CD4-positive, alpha-beta T cell (primary cell): ENCODE measurements at regions not wholly inside any gene's neighbourhood (a gene's known extent, or its start where the extent isn't known, plus 50 kb on each side); places are given as distances from the start of the nearest gene placed in this dataset.

Experiments
- ATAC-seq: fragments of 200-7000 bp; cut with Tn5 transposase; one replicate; pipeline ENCODE4 v1.10.0; 2022; ENCODE audit warnings: mild to moderate bottlenecking; ENCODE audit not compliant: poor library complexity
- CTCF ChIA-PET: fragments of 350-600 bp; sonication (Branson Sonifier 250); formaldehyde crosslinking; loops from one replicate; lab custom pipeline; 2021; ENCODE audit warnings: antibody characterized with exemption, inconsistent platforms; lab: Charles Lee
- POLR2A ChIA-PET: fragments of 350-600 bp; sonication (Branson Sonifier 250); formaldehyde crosslinking; loops from one replicate; lab custom pipeline; 2021; ENCODE audit warnings: antibody characterized with exemption, inconsistent platforms; lab: Charles Lee
- DNase-seq, 14 experiments: peaks; one replicate each; pipeline ENCODE4 v3.0.0-alpha.2; 2013 to 2020; ENCODE audit warnings: mixed read lengths in 2 of 14
- H3K27ac ChIP-seq, 2 donors: one replicate each; pipeline versions ENCODE4 v1.5.1 to v1.7.0; 2013; ENCODE audit warnings: low read length in 2 of 2, low read depth in 1 of 2, mild to moderate bottlenecking in 1 of 2
- H3K27me3 ChIP-seq, 2 experiments: 1 replicate in 1 of 2; 2 replicates in 1 of 2; pipeline versions ENCODE4 v1.6.1 to v1.7.0; 2013; ENCODE audit warnings: low read length in 2 of 2, control low read depth in 1 of 2, mild to moderate bottlenecking in 1 of 2, moderate library complexity in 1 of 2; ENCODE audit not compliant: insufficient read depth in 2 of 2, control insufficient read depth in 1 of 2
- H3K36me3 ChIP-seq: one replicate; pipeline ENCODE4 v1.6.1; 2013; ENCODE audit warnings: low read length, control low read depth; ENCODE audit not compliant: insufficient read depth
- H3K4me1 ChIP-seq: one replicate; pipeline ENCODE4 v1.6.1; 2013; ENCODE audit warnings: low read length, control low read depth; ENCODE audit not compliant: insufficient read depth
- H3K4me3 ChIP-seq: one replicate; pipeline ENCODE4 v1.5.1; 2013; ENCODE audit warnings: mild to moderate bottlenecking, low read length, moderate library complexity
- H3K9me3 ChIP-seq, 2 experiments: 1 replicate in 1 of 2; 2 replicates in 1 of 2; pipeline versions ENCODE4 v1.6.1 to v1.7.0; 2013; ENCODE audit warnings: low read length in 2 of 2, mild to moderate bottlenecking in 2 of 2, control low read depth in 1 of 2, moderate library complexity in 1 of 2; ENCODE audit not compliant: control insufficient read depth in 1 of 2, insufficient read depth in 1 of 2
- H3K27ac Mint-ChIP-seq: one replicate; pipeline ENCODE4 v1.8.0; 2020; ENCODE audit warnings: mixed read lengths
- H3K27me3 Mint-ChIP-seq: one replicate; pipeline ENCODE4 v1.8.0; 2021; ENCODE audit warnings: mixed read lengths
- H3K36me3 Mint-ChIP-seq: one replicate; pipeline ENCODE4 v1.8.0; 2021; ENCODE audit warnings: low read depth, mixed read lengths
- H3K4me1 Mint-ChIP-seq: one replicate; pipeline ENCODE4 v1.8.0; 2021; ENCODE audit warnings: low read depth, mixed read lengths
- H3K4me3 Mint-ChIP-seq: one replicate; pipeline ENCODE4 v1.8.0; 2020; ENCODE audit warnings: mild to moderate bottlenecking, mixed read lengths
- H3K9me3 Mint-ChIP-seq: one replicate; pipeline ENCODE4 v1.8.0; 2020; ENCODE audit warnings: mixed read lengths
- intact Hi-C, 2 experiments: fragments of 100-400 bp; cut with DNase I in 1 of 2; cut with micrococcal nuclease in 1 of 2; formaldehyde crosslinking; loops; one replicate each; pipeline versions ENCODE4 v1.15.1 to v1.9.0; 2023 to 2025; cut with DNase I, micrococcal nuclease
- TF ChIP-seq, protein P1 (sequence below): fragments of 200-600 bp; IDR thresholded peaks from one replicate; pipeline ENCODE4 v1.8.0; 2022; ENCODE audit warnings: antibody characterized with exemption, mild to moderate bottlenecking

DNA sequence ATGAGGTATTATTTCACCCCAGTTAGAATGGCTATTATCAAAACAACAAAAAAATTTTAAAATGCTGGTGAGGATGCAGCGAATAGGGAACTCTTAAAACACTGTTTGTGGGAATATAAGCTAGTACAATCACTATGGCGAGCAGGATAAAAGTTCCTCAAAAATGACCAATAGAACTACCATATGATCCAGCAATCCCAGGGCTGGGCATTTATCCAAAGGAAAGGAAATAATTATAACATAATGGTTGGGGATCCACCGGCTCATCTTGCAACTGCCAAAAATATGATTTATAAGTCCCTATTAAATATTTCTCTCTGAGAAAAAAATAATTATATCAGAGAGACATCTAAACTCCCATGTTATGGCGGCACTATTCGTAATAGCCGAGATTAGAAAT is 127.6 kb upstream of the MME start:
- ATAC-seq (no peak), DNase-seq (no peak)
- no peak overlapping the region for H3K27ac ChIP-seq
- no peaks in the 10 kb centered on the region for H3K4me1 Mint-ChIP-seq
- H3K36me3 Mint-ChIP-seq: no peaks in the 10 kb centered on the region
- POLR2A ChIA-PET: no interaction called here
- intact Hi-C loops: loop anchor here in 1 of 2 experiments (5.0 kb wide), 1 partner anchor 370 kb away; no protein-coding TSS in a partner anchor
- H3K27ac Mint-ChIP-seq: no peak overlapping the region
- H3K27me3 Mint-ChIP-seq: no peaks in the 10 kb centered on the region
- H3K9me3 Mint-ChIP-seq: peaks cover 2% of the 10 kb centered on the region
- H3K4me3 Mint-ChIP-seq: no peak overlapping the region
- TF ChIP-seq, protein P1, sequence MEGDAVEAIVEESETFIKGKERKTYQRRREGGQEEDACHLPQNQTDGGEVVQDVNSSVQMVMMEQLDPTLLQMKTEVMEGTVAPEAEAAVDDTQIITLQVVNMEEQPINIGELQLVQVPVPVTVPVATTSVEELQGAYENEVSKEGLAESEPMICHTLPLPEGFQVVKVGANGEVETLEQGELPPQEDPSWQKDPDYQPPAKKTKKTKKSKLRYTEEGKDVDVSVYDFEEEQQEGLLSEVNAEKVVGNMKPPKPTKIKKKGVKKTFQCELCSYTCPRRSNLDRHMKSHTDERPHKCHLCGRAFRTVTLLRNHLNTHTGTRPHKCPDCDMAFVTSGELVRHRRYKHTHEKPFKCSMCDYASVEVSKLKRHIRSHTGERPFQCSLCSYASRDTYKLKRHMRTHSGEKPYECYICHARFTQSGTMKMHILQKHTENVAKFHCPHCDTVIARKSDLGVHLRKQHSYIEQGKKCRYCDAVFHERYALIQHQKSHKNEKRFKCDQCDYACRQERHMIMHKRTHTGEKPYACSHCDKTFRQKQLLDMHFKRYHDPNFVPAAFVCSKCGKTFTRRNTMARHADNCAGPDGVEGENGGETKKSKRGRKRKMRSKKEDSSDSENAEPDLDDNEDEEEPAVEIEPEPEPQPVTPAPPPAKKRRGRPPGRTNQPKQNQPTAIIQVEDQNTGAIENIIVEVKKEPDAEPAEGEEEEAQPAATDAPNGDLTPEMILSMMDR: no peak
- H3K4me3 ChIP-seq: no peak overlapping the region
- no peaks in the 10 kb centered on the region for H3K27me3 ChIP-seq
- no peaks in the 10 kb centered on the region for H3K36me3 ChIP-seq
- CTCF ChIA-PET: no interaction called here
- H3K9me3 ChIP-seq: no peaks in the 10 kb centered on the region
- H3K4me1 ChIP-seq: no peaks in the 10 kb centered on the region

DNA sequence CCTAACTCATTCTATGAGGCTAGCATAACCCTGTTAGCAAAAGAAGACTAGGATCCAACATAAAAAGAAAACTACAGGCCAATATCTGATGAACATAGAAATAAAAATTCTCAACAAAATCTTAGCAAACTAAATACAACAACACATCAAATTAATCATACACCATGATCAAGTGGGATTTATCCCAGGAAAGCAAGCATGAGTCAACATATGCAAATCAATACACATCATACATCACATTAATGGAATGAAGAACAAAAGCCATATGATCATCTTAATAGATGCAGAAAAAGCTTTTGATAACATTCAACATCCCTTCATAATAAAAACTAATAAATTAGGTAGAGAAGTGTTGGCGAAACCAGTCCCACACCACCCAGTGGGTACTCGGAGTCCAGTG is 136.1 kb upstream of the MME start:
- CTCF ChIA-PET: no interaction called here
- H3K27me3 Mint-ChIP-seq: no peaks in the 10 kb centered on the region
- no peak for ATAC-seq
- TF ChIP-seq, protein P1: no peak
- H3K4me3 ChIP-seq: no peak overlapping the region
- DNase-seq: no peak
- H3K4me1 ChIP-seq: no peaks in the 10 kb centered on the region
- no peaks in the 10 kb centered on the region for H3K4me1 Mint-ChIP-seq
- POLR2A ChIA-PET: no interaction called here
- no peak overlapping the region for H3K27ac Mint-ChIP-seq
- intact Hi-C loops: no loop called here
- H3K9me3 Mint-ChIP-seq: peaks cover 9% of the 10 kb centered on the region
- H3K9me3 ChIP-seq: peaks cover 7 to 16% of the 10 kb centered on the region in 2 experiments
- H3K27ac ChIP-seq: no peak overlapping the region
- H3K36me3 ChIP-seq: no peaks in the 10 kb centered on the region
- H3K4me3 Mint-ChIP-seq: no peak overlapping the region
- H3K36me3 Mint-ChIP-seq: no peaks in the 10 kb centered on the region
- no peaks in the 10 kb centered on the region for H3K27me3 ChIP-seq

DNA sequence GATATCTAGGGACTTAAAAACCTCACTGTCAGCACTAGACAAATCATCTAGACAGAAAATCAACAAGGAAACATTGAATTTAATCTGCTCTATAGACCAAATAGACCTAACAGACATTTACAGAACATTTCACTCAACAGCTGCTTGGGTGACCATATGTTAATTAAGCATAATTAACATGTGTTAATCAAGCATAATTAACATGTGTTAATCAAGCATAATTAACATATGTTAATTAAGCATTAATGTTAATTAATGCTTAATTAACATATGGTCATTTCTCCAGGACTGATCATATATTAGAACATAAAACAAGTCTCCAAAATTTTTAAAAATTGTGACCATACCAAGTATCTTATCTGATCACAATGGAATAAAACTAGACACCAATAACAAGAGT is 137.3 kb upstream of the MME start:
- ChIA-PET POLR2A (no interaction called here), CTCF (interaction anchor here (0.6 kb wide), 1 partner anchor 51 kb away, joined by 5 read pairs; no protein-coding TSS in a partner anchor)
- Histone ChIP-seq H3K4me3 (no peak overlapping the region), H3K9me3 (peaks cover 7 to 16% of the 10 kb centered on the region in 2 experiments), H3K27ac (no peak overlapping the region), H3K4me1 (no peaks in the 10 kb centered on the region), H3K27me3 (no peaks in the 10 kb centered on the region), H3K36me3 (no peaks in the 10 kb centered on the region)
- no peak overlapping the region for H3K27ac Mint-ChIP-seq
- no peaks in the 10 kb centered on the region for H3K27me3 Mint-ChIP-seq
- DNase-seq (no peak), ATAC-seq (no peak)
- TF ChIP-seq, protein P1: no peak
- peaks cover 9% of the 10 kb centered on the region for H3K9me3 Mint-ChIP-seq
- intact Hi-C loops: no loop called here
- no peaks in the 10 kb centered on the region for H3K36me3 Mint-ChIP-seq
- H3K4me3 Mint-ChIP-seq: no peak overlapping the region
- H3K4me1 Mint-ChIP-seq: no peaks in the 10 kb centered on the region
